ENCODE measurements at regions not wholly inside any gene's neighbourhood (a gene's known extent, or its start where the extent isn't known, plus 50 kb on each side); places are given as distances from the start of the nearest gene placed in this dataset.

- TF ChIP-seq CTCF (IDR thresholded peaks at IDR 0.05; ENCODE audit: low read depth, low read length, poor library complexity, severe bottlenecking): no peak
- TF ChIP-seq EZH2phosphoT487 (IDR thresholded peaks at IDR 0.05; ENCODE audit: borderline replicate concordance, low read length): no peak
Observed at GRCh38 chr11:119902656-119903231, 173.7 kb upstream of the NECTIN1 start.
